Right lobe of liver (tissue), 6 donors: ENCODE measurements at regions not wholly inside any gene's neighbourhood (a gene's known extent, or its start where the extent isn't known, plus 50 kb on each side); places are given as distances from the start of the nearest gene placed in this dataset.

ENCODE experiments used
- ATAC-seq, 4 donors: fragments of 200-7000 bp; cut with Tn5 transposase; one replicate each; pipeline ENCODE4 v1.9.1; 2020; ENCODE audit warnings: mild to moderate bottlenecking in 4 of 4, moderate library complexity in 4 of 4
- DNase-seq, 3 donors: peaks; one replicate each; pipeline ENCODE4 v3.0.0-alpha.2; 2020
- H3K27ac ChIP-seq, 3 donors: fragments of 200-600 bp; one replicate each; pipeline ENCODE4 v1.8.0; 2022
- H3K27me3 ChIP-seq, 2 donors: fragments of 200-600 bp; one replicate each; pipeline ENCODE4 v1.8.0; 2022
- H3K36me3 ChIP-seq, 4 donors: fragments of 200-600 bp; sonication (generic) in 1 of 4; one replicate each; pipeline versions ENCODE4 v1.5.1 to v1.8.0; 2017 to 2022; ENCODE audit warnings: control low read depth in 1 of 4
- H3K4me1 ChIP-seq, 4 donors: fragments of 200-600 bp; sonication (generic) in 1 of 4; one replicate each; pipeline versions ENCODE4 v1.5.1 to v1.8.0; 2017 to 2022; ENCODE audit warnings: control low read depth in 1 of 4
- H3K4me3 ChIP-seq, 3 donors: fragments of 200-600 bp; one replicate each; pipeline ENCODE4 v1.8.0; 2022
- H3K9me3 ChIP-seq, 4 donors: fragments of 200-600 bp; sonication (generic) in 1 of 4; one replicate each; pipeline versions ENCODE4 v1.5.1 to v1.8.0; 2017 to 2022; ENCODE audit warnings: control low read depth in 1 of 4
- CTCF ChIP-seq, 4 donors: fragments of 200-600 bp in 3 of 4; fragments of 450-650 bp in 1 of 4; IDR thresholded peaks; one replicate each; pipeline versions ENCODE4 v1.5.1 to v1.8.0; 2016 to 2022; ENCODE audit warnings: antibody characterized with exemption in 4 of 4, mild to moderate bottlenecking in 2 of 4
- POLR2A ChIP-seq: fragments of 450-650 bp; IDR thresholded peaks from one replicate; pipeline ENCODE4 v1.6.1; 2017; ENCODE audit warnings: antibody characterized with exemption, mild to moderate bottlenecking
- WGBS: methylation state at CpG from one replicate; pipeline ENCODE4 v1.1.6; 2018; ENCODE audit warnings: low coverage, low lambda C conversion rate; ENCODE audit not compliant: insufficient coverage; ENCODE audit errors: missing lambda C conversion rate; 5-methylcytosine and 5-hydroxymethylcytosine counted together
- intact Hi-C, 2 donors: fragments of 100-400 bp; cut with DNase I; formaldehyde crosslinking; loops; one replicate each; pipeline versions ENCODE4 v1.11.2 to v1.14.1; 2022
- donor health status: DM: no; HTN: yes; CAD: no.
- donor health status: DM: no; HTN: no; CAD: no.
- donor health status: DM: no; HTN: no; CAD: no.
- donor health status: DM: no; HTN: yes; CAD: no.
- donor health status: DM: no; HTN: yes; CAD: no.

- Histone ChIP-seq H3K9me3 (no peaks in the 10 kb centered on the region), H3K4me3 (no peak overlapping the region), H3K4me1 (no peaks in the 10 kb centered on the region), H3K27me3 (no peaks in the 10 kb centered on the region), H3K36me3 (no peaks in the 10 kb centered on the region), H3K27ac (no peak overlapping the region)
- WGBS: 40% methylated on average over 3 of the region's 3 CpGs
- TF ChIP-seq POLR2A (no peak), CTCF (IDR thresholded peaks at IDR 0.05) (no peak)
- intact Hi-C loops: no loop called here
- DNase-seq: no peak
- ATAC-seq: no peak
Observed at GRCh38 chrX:85493821-85494220, 114.4 kb upstream of the POF1B start.

- no peak for DNase-seq
Observed at GRCh38 chrX:85454295-85454694, 74.8 kb upstream of the POF1B start.

GRCh38 chrX:85444613-85445012 is 65.1 kb upstream of the POF1B start:
- H3K9me3 ChIP-seq: no peaks in the 10 kb centered on the region
- no peak overlapping the region for H3K4me3 ChIP-seq
- ATAC-seq (no peak), DNase-seq (no peak)
- H3K36me3 ChIP-seq: no peaks in the 10 kb centered on the region
- no peak for TF ChIP-seq CTCF (IDR thresholded peaks at IDR 0.05)
- no peak for TF ChIP-seq POLR2A
- intact Hi-C loops: no loop called here
- H3K27me3 ChIP-seq: no peaks in the 10 kb centered on the region
- 40% methylated on average over 2 of the region's 2 CpGs for WGBS
- no peak overlapping the region for H3K27ac ChIP-seq
- H3K4me1 ChIP-seq: no peaks in the 10 kb centered on the region

More at GRCh38 chrX:85454295-85454694, 74.8 kb upstream of the POF1B start:
- Histone ChIP-seq H3K27me3 (peaks cover 0 to 5% of the 10 kb centered on the region in 2 donors), H3K4me1 (no peaks in the 10 kb centered on the region), H3K9me3 (no peaks in the 10 kb centered on the region), H3K4me3 (no peak overlapping the region), H3K36me3 (no peaks in the 10 kb centered on the region), H3K27ac (no peak overlapping the region)
- no peak for TF ChIP-seq POLR2A
- no peak for TF ChIP-seq CTCF (IDR thresholded peaks at IDR 0.05)
- intact Hi-C loops: no loop called here
- ATAC-seq: no peak
